Endothelial cell (in vitro differentiated cells): ENCODE measurements at regions not wholly inside any gene's neighbourhood (a gene's known extent, or its start where the extent isn't known, plus 50 kb on each side); places are given as distances from the start of the nearest gene placed in this dataset.

Experiments used
- DNase-seq: peaks from one replicate; pipeline ENCODE4 v3.0.0; 2021; ENCODE audit warnings: low spot score
- H3K27ac Mint-ChIP-seq: one replicate; pipeline ENCODE4 v1.8.0; 2021; ENCODE audit warnings: mixed read lengths, inconsistent platforms; ENCODE audit not compliant: unreplicated experiment
- H3K27me3 Mint-ChIP-seq: one replicate; pipeline ENCODE4 v1.8.0; 2021; ENCODE audit warnings: mild to moderate bottlenecking, moderate library complexity, mixed read lengths, inconsistent platforms; ENCODE audit not compliant: unreplicated experiment
- H3K36me3 Mint-ChIP-seq: one replicate; pipeline ENCODE4 v1.8.0; 2021; ENCODE audit warnings: mild to moderate bottlenecking, low read depth, mixed read lengths, inconsistent platforms; ENCODE audit not compliant: unreplicated experiment
- H3K4me1 Mint-ChIP-seq: one replicate; pipeline ENCODE4 v1.8.0; 2021; ENCODE audit warnings: mild to moderate bottlenecking, mixed read lengths, inconsistent platforms; ENCODE audit not compliant: unreplicated experiment
- H3K4me3 Mint-ChIP-seq: one replicate; pipeline ENCODE4 v1.8.0; 2021; ENCODE audit warnings: mild to moderate bottlenecking, mixed read lengths, inconsistent platforms; ENCODE audit not compliant: unreplicated experiment
- H3K9me3 Mint-ChIP-seq: one replicate; pipeline ENCODE4 v1.8.0; 2021; ENCODE audit warnings: mixed read lengths, inconsistent platforms; ENCODE audit not compliant: unreplicated experiment
- TF ChIP-seq, protein P1 (sequence below): fragments of 200-600 bp; sonication (generic); IDR thresholded peaks from one replicate; pipeline ENCODE4 v1.5.0; 2021; ENCODE audit warnings: antibody characterized with exemption; ENCODE audit not compliant: unreplicated experiment

GRCh38 chr7:113976508-113976907, 57.7 kb upstream of the PPP1R3A start:
- H3K27me3 Mint-ChIP-seq, result no peaks in the 10 kb centered on the region
- H3K27ac Mint-ChIP-seq, result no peak overlapping the region
- no peak overlapping the region for H3K4me3 Mint-ChIP-seq
- no peaks in the 10 kb centered on the region for H3K36me3 Mint-ChIP-seq
- DNase-seq, result no peak
- no peaks in the 10 kb centered on the region for H3K4me1 Mint-ChIP-seq
- no peaks in the 10 kb centered on the region for H3K9me3 Mint-ChIP-seq
- TF ChIP-seq, protein P1, sequence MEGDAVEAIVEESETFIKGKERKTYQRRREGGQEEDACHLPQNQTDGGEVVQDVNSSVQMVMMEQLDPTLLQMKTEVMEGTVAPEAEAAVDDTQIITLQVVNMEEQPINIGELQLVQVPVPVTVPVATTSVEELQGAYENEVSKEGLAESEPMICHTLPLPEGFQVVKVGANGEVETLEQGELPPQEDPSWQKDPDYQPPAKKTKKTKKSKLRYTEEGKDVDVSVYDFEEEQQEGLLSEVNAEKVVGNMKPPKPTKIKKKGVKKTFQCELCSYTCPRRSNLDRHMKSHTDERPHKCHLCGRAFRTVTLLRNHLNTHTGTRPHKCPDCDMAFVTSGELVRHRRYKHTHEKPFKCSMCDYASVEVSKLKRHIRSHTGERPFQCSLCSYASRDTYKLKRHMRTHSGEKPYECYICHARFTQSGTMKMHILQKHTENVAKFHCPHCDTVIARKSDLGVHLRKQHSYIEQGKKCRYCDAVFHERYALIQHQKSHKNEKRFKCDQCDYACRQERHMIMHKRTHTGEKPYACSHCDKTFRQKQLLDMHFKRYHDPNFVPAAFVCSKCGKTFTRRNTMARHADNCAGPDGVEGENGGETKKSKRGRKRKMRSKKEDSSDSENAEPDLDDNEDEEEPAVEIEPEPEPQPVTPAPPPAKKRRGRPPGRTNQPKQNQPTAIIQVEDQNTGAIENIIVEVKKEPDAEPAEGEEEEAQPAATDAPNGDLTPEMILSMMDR, result no peak

DNA sequence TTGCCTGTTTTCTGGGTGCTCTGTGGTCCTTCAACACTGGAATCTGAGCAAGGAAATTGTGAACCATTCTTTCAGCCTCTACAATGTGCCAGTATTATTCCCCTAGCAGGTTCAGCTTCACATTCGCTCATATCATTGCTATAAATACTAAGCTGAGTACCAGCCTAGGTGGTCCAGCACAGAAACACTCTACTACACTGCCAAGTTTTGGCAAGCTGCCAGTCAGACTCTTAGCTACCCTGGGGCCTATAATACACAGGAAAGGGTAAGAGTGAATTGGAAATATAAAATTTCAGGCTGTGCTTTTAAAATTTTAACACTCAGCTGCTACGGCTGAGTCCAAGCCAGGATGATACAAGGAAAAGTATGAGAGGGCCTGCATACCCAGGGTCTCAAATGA, 49.9 kb upstream of the PPP1R3A start:
- Mint-ChIP-seq H3K27me3 (no peaks in the 10 kb centered on the region), H3K9me3 (no peaks in the 10 kb centered on the region), H3K27ac (no peak overlapping the region), H3K4me3 (no peak overlapping the region), H3K36me3 (no peaks in the 10 kb centered on the region), H3K4me1 (no peaks in the 10 kb centered on the region)
- TF ChIP-seq, protein P1, result no peak
- DNase-seq, result no peak
